IgD-negative memory B cell (primary cell): ENCODE measurements at regions not wholly inside any gene's neighbourhood (a gene's known extent, or its start where the extent isn't known, plus 50 kb on each side); places are given as distances from the start of the nearest gene placed in this dataset.
"Not testable (repeated sequence)": the region's sequence is repeated elsewhere in the genome, so short reads cannot be mapped to it uniquely, and the experiment has no call there.

Source experiments
- H3K27ac Mint-ChIP-seq, 3 donors: one replicate each; pipeline ENCODE4 v1.8.0; 2020 to 2022; ENCODE audit warnings: mild to moderate bottlenecking in 3 of 3, mixed read lengths in 3 of 3, moderate library complexity in 1 of 3
- H3K27me3 Mint-ChIP-seq: one replicate; pipeline ENCODE4 v1.8.0; 2021; ENCODE audit warnings: mixed read lengths
- H3K36me3 Mint-ChIP-seq: one replicate; pipeline ENCODE4 v1.8.0; 2020; ENCODE audit warnings: mild to moderate bottlenecking, mixed read lengths
- H3K4me1 Mint-ChIP-seq, 3 donors: one replicate each; pipeline ENCODE4 v1.8.0; 2020 to 2022; ENCODE audit warnings: mixed read lengths in 3 of 3, mild to moderate bottlenecking in 1 of 3
- H3K4me3 Mint-ChIP-seq, 4 donors: one replicate each; pipeline ENCODE4 v1.8.0; 2020 to 2022; ENCODE audit warnings: mild to moderate bottlenecking in 4 of 4, mixed read lengths in 4 of 4, moderate library complexity in 3 of 4
- H3K9me3 Mint-ChIP-seq, 3 donors: one replicate each; pipeline ENCODE4 v1.8.0; 2020 to 2021; ENCODE audit warnings: mixed read lengths in 3 of 3, mild to moderate bottlenecking in 1 of 3

GRCh38 chr9:110086537-110086936, 121.4 kb downstream of the C9orf152 start:
- Mint-ChIP-seq H3K9me3 (peaks cover 0 to 1% (median 0%) of the 10 kb centered on the region in 3 donors), H3K36me3 (peaks cover 2% of the 10 kb centered on the region), H3K4me1 (peaks cover 68 to 75% (median 75%) of the 10 kb centered on the region in 3 donors), H3K27ac (peak overlapping the region in 1 of 3 donors; percentile 21), H3K4me3 (peak overlapping the region in 1 of 4 donors; percentile 1), H3K27me3 (no peaks in the 10 kb centered on the region)

DNA sequence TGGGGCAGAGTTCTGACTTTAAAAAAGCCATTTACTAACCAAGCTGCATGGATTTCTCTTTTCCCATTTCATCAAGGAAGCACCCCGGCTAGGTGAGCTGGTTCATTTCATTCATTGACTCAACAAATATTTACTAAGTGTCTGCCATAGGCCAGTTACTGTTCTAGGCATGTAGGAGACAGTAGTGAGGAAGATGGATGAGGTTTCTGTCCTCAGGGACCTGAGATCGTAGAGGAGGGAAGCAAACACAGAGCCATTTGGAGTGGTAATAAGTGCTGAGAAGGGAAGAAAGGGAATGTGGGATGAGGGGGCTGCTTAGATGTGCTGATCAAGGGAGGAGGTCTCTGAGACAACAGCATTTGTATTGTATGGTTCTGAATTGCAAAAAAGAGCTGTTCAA, 120.4 kb downstream of the C9orf152 start:
- peak overlapping the region in 2 of 4 donors; percentile 1 to 89 for H3K4me3 Mint-ChIP-seq
- H3K4me1 Mint-ChIP-seq = peaks cover 65 to 70% (median 67%) of the 10 kb centered on the region in 3 donors
- H3K9me3 Mint-ChIP-seq = peaks cover 0 to 1% (median 0%) of the 10 kb centered on the region in 3 donors
- no peaks in the 10 kb centered on the region for H3K27me3 Mint-ChIP-seq
- peak overlapping the region; percentile 6 to 14 (median 13) for H3K27ac Mint-ChIP-seq
- no peaks in the 10 kb centered on the region for H3K36me3 Mint-ChIP-seq

DNA sequence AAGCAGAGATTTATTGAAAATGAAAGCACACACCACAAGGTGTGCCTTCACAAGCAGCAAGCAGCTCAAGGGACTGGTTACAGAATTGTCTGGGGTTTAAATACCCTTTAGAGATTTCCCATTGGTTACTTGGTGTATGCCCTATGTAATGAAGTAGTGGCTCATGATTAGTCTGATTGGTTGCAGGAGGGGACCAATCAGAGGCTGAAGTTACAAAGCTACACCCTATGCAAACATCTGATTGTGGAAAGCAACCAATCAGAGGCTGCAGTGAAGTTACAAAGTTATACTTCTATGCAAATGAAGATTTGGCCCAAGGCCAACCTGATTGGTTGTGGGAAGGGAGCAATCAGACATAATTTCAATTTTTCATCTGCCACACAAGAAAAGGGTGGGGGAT, 119.9 kb downstream of the C9orf152 start:
- no peaks in the 10 kb centered on the region for H3K36me3 Mint-ChIP-seq
- H3K4me3 Mint-ChIP-seq = peak overlapping the region in 2 of 4 donors; percentile 1 to 89
- H3K9me3 Mint-ChIP-seq = peaks cover 0 to 1% (median 0%) of the 10 kb centered on the region in 3 donors
- H3K27me3 Mint-ChIP-seq = no peaks in the 10 kb centered on the region
- peak overlapping the region; percentile 6 to 14 (median 13) for H3K27ac Mint-ChIP-seq
- peaks cover 64 to 71% (median 69%) of the 10 kb centered on the region in 3 donors for H3K4me1 Mint-ChIP-seq

DNA sequence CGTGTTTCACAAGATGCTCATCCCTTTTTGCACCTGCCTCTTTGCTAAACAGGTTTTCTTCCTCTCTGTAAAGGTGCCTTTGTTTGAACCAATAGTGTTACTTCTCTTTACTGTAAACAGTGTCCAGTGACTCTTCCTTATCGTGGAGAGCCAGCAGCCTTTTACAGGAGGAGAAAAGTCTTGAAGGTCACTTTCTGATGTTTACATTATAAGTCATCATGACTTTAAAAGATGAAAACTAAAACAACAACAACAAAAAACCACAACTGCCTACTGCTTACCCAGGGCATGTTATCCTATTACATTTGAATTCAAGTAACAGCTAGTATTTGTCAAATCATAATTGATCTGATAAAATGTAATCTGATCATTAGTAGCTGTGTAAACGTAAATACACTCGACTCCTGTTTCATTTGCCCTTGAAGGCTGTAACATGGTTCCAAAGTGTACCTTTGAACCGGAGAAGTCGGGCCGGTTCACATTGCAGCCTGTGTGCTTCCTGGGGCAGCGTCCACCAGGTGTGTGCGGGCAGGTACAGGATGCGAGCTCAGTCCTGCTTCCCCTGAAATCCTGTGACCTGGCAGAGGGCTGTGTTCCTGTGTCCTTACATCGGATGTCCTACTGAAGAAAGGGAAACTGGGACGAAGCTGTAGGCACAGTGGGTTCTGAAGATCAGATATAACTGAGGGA, 118.1 kb downstream of the C9orf152 start:
- Mint-ChIP-seq H3K27ac (peak overlapping the region; percentile 54 to 86 (median 83)), H3K9me3 (peaks cover 0 to 1% (median 0%) of the 10 kb centered on the region in 3 donors), H3K27me3 (no peaks in the 10 kb centered on the region), H3K36me3 (no peaks in the 10 kb centered on the region), H3K4me1 (peaks cover 64 to 75% (median 75%) of the 10 kb centered on the region in 3 donors), H3K4me3 (peak overlapping the region in 3 of 4 donors; percentile 26 to 82 (median 82))

DNA sequence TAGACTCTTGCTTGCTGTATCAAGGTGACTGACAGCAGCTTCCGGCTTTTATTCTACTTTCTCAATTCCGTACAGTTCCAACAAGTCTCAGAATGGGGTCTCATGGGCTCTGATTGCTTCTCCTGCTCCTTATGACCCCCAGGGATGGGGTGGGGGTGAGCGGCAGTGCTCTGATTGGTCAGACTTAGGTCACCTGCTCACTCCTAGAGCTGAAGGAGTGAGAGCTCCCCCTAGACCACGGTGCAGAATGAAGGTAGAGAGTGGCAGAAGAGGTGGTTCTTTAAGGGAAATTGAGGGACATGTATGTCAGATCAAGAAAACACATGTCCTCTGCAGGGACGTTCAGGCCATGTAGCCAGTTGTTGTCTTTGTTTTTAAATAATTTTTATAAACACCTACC, 115.2 kb downstream of the C9orf152 start:
- Mint-ChIP-seq H3K9me3 (no peaks in the 10 kb centered on the region), H3K27ac (peak overlapping the region; percentile 8 to 89 (median 76)), H3K4me1 (peaks cover 49 to 63% (median 61%) of the 10 kb centered on the region in 3 donors), H3K36me3 (no peaks in the 10 kb centered on the region), H3K4me3 (no peak overlapping the region), H3K27me3 (no peaks in the 10 kb centered on the region)

- Mint-ChIP-seq H3K9me3 (no peaks in the 10 kb centered on the region), H3K27ac (peak overlapping the region; percentile 8 to 89 (median 76)), H3K4me1 (peaks cover 50 to 60% (median 59%) of the 10 kb centered on the region in 3 donors), H3K36me3 (no peaks in the 10 kb centered on the region), H3K4me3 (peak overlapping the region in 1 of 4 donors; percentile 46), H3K27me3 (no peaks in the 10 kb centered on the region)
Observed at GRCh38 chr9:110093417-110093816, 114.5 kb downstream of the C9orf152 start.

DNA sequence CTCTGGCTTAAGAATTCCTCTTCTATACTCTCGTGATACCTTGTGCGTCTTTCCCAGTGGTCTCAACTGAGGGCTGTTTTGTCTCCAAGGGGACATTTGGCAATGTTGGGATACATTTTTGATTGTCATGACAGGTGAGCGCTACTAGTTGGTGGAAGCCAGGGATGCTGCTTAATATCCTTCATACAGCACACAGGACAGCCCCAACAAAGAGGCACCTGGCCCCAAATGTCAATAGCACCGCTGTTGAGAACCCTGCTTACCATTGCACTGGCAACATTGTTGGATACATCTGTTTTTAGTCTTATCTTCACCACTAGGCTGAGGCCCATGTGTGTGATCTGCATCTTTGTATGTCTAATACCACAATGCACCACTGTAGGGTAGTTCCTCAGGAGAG, 114.1 kb downstream of the C9orf152 start:
- peaks cover 54 to 63% (median 61%) of the 10 kb centered on the region in 3 donors for H3K4me1 Mint-ChIP-seq
- peak overlapping the region in 1 of 4 donors; percentile 46 for H3K4me3 Mint-ChIP-seq
- H3K9me3 Mint-ChIP-seq = no peaks in the 10 kb centered on the region
- H3K27ac Mint-ChIP-seq = peak overlapping the region in 2 of 3 donors; percentile 8 to 89
- H3K27me3 Mint-ChIP-seq = no peaks in the 10 kb centered on the region
- no peaks in the 10 kb centered on the region for H3K36me3 Mint-ChIP-seq

GRCh38 chr9:110095161-110095595, 112.8 kb downstream of the C9orf152 start:
- Mint-ChIP-seq H3K36me3 (no peaks in the 10 kb centered on the region), H3K27me3 (no peaks in the 10 kb centered on the region), H3K9me3 (no peaks in the 10 kb centered on the region), H3K4me1 (peaks cover 52 to 63% (median 61%) of the 10 kb centered on the region in 3 donors), H3K4me3 (no peak overlapping the region), H3K27ac (peak overlapping the region in 1 of 3 donors; percentile 33)

DNA sequence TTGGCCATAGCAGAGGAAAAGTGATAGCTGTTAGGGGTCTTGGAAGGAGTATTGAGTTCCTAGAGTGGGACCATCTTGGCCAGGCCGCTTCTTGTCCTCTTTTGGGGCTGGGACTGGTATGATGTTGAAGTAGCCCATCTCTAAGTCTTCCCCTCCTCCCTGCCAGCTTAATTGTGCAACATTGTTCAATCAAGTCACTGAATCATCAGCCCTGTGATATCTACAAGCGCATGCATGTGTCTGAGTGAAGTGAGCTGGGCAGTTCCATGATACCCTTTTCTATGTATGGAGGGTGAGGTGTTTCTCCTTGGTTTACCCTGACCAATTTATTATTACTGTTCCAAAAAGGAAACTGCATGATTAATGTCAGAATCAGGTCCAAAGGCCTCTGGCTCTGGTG, 112.2 kb downstream of the C9orf152 start:
- Mint-ChIP-seq H3K27me3 (no peaks in the 10 kb centered on the region), H3K27ac (peak overlapping the region; percentile 10 to 53 (median 33)), H3K9me3 (no peaks in the 10 kb centered on the region), H3K36me3 (no peaks in the 10 kb centered on the region), H3K4me1 (peaks cover 53 to 63% (median 58%) of the 10 kb centered on the region in 3 donors), H3K4me3 (no peak overlapping the region)

DNA sequence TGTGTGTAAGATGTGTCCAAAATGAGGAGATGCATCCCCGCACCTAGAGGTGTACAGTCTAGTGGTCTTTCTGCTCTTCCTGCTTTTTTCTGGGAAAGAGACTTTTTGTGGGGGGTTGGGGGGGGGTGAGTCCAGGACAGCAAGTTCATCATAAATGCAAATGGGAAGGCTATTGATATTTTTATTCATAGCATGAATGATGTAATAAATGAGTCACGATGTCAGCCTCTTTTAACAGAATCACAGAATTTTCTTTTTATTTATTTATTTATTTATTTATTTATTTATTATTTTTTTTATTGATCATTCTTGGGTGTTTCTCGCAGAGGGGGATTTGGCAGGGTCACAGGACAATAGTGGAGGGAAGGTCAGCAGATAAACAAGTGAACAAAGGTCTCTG, 111.3 kb downstream of the C9orf152 start:
- H3K27me3 Mint-ChIP-seq, H3K27ac Mint-ChIP-seq, H3K9me3 Mint-ChIP-seq, H3K36me3 Mint-ChIP-seq: not testable (repeated sequence)
- Mint-ChIP-seq H3K4me1 (peaks cover 52 to 63% (median 60%) of the 10 kb centered on the region in 3 donors), H3K4me3 (peak overlapping the region in 1 of 4 donors; percentile 60)

- H3K9me3 Mint-ChIP-seq = no peaks in the 10 kb centered on the region
Observed at GRCh38 chr9:110099236-110100095, 108.5 kb downstream of the C9orf152 start.

GRCh38 chr9:110101531-110102161, 106.3 kb downstream of the C9orf152 start:
- Mint-ChIP-seq H3K9me3 (no peaks in the 10 kb centered on the region), H3K4me3 (peak overlapping the region in 2 of 4 donors; percentile 15 to 73), H3K27ac (peak overlapping the region; percentile 87 to 94 (median 90)), H3K36me3 (peaks cover 2% of the 10 kb centered on the region), H3K4me1 (peaks cover 75 to 78% (median 76%) of the 10 kb centered on the region in 3 donors), H3K27me3 (no peaks in the 10 kb centered on the region)

More at GRCh38 chr9:110099236-110100095, 108.5 kb downstream of the C9orf152 start:
- H3K27me3 Mint-ChIP-seq = no peaks in the 10 kb centered on the region
- peak overlapping the region; percentile 51 to 90 (median 53) for H3K27ac Mint-ChIP-seq
- H3K4me3 Mint-ChIP-seq = peak overlapping the region in 2 of 4 donors; percentile 24 to 72
- H3K36me3 Mint-ChIP-seq = peaks cover 2% of the 10 kb centered on the region
- H3K4me1 Mint-ChIP-seq = peaks cover 60 to 67% (median 63%) of the 10 kb centered on the region in 3 donors

- no peaks in the 10 kb centered on the region for H3K9me3 Mint-ChIP-seq
- no peaks in the 10 kb centered on the region for H3K27me3 Mint-ChIP-seq
- peak overlapping the region; percentile 90 to 96 (median 94) for H3K27ac Mint-ChIP-seq
- H3K4me1 Mint-ChIP-seq = peaks cover 74 to 78% (median 78%) of the 10 kb centered on the region in 3 donors
- peak overlapping the region in 3 of 4 donors; percentile 65 to 93 (median 74) for H3K4me3 Mint-ChIP-seq
- H3K36me3 Mint-ChIP-seq = peaks cover 2% of the 10 kb centered on the region
Observed at GRCh38 chr9:110103257-110103656, 104.7 kb downstream of the C9orf152 start.

- peaks cover 68 to 71% (median 70%) of the 10 kb centered on the region in 3 donors for H3K4me1 Mint-ChIP-seq
- H3K27me3 Mint-ChIP-seq = no peaks in the 10 kb centered on the region
- peak overlapping the region in 2 of 3 donors; percentile 46 to 90 for H3K27ac Mint-ChIP-seq
- H3K9me3 Mint-ChIP-seq = no peaks in the 10 kb centered on the region
- peak overlapping the region in 1 of 4 donors; percentile 22 for H3K4me3 Mint-ChIP-seq
- peaks cover 2% of the 10 kb centered on the region for H3K36me3 Mint-ChIP-seq
Observed at GRCh38 chr9:110104261-110104809, 103.6 kb downstream of the C9orf152 start.
